Right lobe of liver (tissue), 4 donors: ENCODE measurements at regions not wholly inside any gene's neighbourhood (a gene's known extent, or its start where the extent isn't known, plus 50 kb on each side); places are given as distances from the start of the nearest gene placed in this dataset.

Experiments
- POLR2A ChIP-seq: fragments of 450-650 bp; IDR thresholded peaks from one replicate; pipeline ENCODE4 v1.6.1; 2017; ENCODE audit warnings: antibody characterized with exemption, mild to moderate bottlenecking
- TF ChIP-seq, protein P1 (sequence below), 4 donors: fragments of 200-600 bp in 3 of 4; fragments of 450-650 bp in 1 of 4; IDR thresholded peaks; one replicate each; pipeline versions ENCODE4 v1.5.1 to v1.8.0; 2016 to 2022; ENCODE audit warnings: antibody characterized with exemption in 4 of 4, mild to moderate bottlenecking in 2 of 4
- donor health status: DM: no; HTN: no; CAD: no.
- donor health status: DM: no; HTN: no; CAD: no.
- donor health status: DM: no; HTN: yes; CAD: no.

- TF ChIP-seq POLR2A: no peak
- TF ChIP-seq, protein P1, sequence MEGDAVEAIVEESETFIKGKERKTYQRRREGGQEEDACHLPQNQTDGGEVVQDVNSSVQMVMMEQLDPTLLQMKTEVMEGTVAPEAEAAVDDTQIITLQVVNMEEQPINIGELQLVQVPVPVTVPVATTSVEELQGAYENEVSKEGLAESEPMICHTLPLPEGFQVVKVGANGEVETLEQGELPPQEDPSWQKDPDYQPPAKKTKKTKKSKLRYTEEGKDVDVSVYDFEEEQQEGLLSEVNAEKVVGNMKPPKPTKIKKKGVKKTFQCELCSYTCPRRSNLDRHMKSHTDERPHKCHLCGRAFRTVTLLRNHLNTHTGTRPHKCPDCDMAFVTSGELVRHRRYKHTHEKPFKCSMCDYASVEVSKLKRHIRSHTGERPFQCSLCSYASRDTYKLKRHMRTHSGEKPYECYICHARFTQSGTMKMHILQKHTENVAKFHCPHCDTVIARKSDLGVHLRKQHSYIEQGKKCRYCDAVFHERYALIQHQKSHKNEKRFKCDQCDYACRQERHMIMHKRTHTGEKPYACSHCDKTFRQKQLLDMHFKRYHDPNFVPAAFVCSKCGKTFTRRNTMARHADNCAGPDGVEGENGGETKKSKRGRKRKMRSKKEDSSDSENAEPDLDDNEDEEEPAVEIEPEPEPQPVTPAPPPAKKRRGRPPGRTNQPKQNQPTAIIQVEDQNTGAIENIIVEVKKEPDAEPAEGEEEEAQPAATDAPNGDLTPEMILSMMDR (IDR thresholded peaks at IDR 0.05): no peak
Observed at GRCh38 chr1:65042467-65042866, 76.1 kb upstream of the JAK1 start.
